Iris pigment epithelial cell (primary cell): ENCODE measurements at regions not wholly inside any gene's neighbourhood (a gene's known extent, or its start where the extent isn't known, plus 50 kb on each side); places are given as distances from the start of the nearest gene placed in this dataset.
A peak's percentile ranks its signal among the peaks of the same experiment; 100 is the strongest.

Source experiments
- DNase-seq: peaks from one replicate; pipeline ENCODE4 v3.0.0-alpha.2; 2011; ENCODE audit warnings: low read depth

DNA sequence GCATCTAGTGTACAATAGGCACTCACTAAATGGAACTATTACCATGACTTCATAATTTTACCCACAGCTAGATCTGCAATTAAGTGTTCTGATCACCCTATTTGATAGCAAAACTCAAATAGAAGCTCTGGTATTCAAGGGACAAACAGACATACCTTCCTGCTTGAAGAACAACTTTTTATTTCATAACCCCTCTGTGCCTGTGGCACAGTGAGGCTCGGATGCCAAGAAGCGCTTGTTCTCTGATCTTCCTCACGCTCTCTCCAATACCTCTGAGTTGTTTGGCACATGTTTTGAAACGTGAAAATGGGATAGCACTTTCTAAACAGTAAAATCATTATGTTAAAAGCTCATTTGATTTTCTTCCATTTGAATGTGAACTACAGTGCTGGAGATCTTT is 232.0 kb downstream of the KLF5 start:
- no peak for DNase-seq

DNA sequence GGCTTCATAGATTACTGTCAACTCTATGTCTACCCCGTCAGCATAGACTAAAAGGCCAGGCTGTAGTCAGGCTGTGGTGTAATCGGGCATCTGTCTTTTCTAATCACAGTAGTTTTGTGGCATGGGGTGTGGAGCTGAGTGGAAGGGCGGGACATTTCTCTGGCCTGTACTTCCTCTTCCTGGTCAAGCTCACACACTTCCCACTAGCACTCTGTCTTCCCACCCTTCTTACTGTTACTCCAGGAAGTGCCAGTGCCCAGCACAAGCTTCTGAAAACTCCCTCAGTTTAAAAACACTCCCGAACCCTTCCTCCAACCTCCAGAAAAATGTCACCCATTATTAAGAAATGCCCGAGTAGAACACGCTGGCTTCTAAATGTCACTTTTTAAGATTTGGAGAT is 229.8 kb downstream of the KLF5 start:
- DNase-seq, result no peak

- no peak for DNase-seq
Measured at GRCh38 chr13:73287831-73288230, 229.0 kb downstream of the KLF5 start.

GRCh38 chr13:73286942-73287620 is 228.3 kb downstream of the KLF5 start:
- no peak for DNase-seq

DNA sequence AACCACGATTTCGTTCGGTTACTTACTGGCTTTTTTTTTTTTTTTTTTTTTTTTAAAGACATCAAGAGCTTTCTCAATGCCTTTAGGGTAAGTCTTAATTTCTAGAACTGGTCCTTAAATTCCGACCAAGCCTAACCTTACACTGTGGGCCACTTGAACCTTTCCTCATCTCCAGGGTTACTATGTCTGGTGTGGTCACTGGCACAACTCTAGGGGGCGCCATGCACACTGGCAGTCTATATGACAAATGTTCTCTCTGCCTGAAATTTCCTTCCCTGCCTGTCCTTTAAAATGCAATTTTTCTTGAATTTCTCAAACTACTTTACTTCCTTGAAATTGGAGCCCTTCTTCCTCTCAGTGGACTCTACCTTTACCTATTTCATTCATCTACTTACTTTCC is 227.4 kb downstream of the KLF5 start:
- no peak for DNase-seq

- no peak for DNase-seq
Measured at GRCh38 chr13:73284081-73284874, 225.5 kb downstream of the KLF5 start.

DNA sequence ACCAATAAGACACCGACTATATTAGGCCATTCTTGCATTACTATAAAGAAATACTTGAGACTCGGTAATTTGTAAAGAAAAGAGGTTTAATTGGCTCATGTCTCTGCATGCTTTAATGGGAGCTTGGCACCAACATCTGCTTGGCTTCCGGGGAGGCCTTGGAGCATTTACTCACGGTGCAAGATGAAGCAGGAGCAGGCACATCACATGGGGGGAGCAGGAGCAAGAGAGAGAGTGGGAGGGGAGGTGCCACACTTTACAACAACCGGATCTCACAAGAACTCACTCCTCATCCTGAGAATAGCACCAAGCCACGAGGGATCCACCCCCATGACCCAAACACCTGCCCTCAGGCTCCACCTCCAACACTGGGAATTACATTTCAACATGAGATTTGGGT is 224.8 kb downstream of the KLF5 start:
- DNase-seq, result no peak

DNA sequence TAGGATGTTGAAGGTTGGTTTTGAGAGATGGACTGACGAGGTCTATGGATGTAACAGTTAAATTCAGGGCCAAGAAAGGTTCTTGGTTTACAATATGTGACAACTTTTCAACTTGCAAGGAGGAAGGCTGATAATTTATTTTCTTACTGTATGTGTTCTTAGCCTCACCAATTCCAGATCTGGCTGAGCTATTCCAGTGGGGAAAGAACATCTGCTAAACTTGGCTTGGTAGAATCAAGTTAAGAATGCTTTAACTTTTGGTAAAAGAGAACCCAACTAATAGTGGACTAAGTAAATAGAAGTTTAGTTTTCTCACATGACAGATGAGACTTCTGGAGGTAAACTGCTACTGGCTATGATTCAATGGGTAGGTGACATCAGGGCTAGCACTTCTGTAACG is 222.9 kb downstream of the KLF5 start:
- no peak for DNase-seq

DNA sequence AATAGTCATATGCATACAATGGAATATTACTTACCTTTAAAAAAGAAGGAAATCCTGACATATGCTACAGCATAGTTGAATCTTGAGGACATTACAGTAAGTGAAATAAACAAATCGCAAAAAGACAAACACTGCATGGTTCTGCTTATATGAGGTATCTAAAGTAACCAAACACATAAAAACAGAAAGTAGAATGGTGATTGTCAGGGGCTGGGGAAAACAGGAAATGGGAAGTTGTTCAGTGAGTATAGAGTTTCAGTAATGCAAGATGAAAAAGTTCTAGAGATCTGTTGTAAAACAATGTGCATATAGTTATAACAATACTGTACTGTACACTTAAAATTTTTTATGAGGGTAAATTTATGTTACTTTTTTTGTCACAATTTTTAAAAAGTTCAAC is 219.4 kb downstream of the KLF5 start:
- DNase-seq, result no peak

DNA sequence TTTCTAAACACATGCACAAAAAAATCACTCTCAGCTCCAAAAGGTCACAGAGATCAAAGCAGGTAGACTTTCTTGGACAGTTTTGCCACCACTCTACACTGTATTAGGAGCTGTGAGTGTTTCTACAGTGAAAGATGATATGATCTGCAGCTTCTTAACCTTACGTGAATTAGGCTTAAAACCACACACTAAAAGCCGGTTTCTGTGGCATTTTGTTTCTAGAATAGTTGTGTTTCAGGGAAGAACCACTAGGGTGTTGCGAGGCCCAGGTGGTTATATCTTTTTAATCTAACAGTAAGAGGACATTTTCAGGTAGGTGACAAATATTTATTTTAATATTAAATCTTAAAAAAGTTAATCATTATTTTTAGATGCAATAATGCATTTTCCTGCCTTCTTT is 216.4 kb downstream of the KLF5 start:
- no peak for DNase-seq

- DNase-seq, result peak; percentile 72
Measured at GRCh38 chr13:73274147-73274546, 215.3 kb downstream of the KLF5 start.

DNA sequence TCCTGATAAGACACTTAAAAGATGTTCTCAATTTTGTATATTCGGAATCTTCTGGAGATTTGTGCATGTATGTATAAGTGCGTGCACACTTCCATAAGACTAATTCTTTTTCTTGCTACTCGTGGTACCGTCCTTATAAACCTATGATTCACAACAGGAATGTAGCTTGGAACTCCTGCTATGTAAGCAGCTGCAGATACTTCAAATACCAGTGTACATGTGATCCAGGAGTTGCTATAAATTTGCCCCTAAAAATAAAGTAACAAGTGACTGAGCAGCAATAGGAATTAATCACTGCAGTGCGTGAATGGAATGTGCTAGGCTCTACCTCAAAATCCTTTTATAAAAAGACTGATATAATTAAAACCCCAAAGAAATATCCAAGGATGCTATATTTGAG is 214.9 kb downstream of the KLF5 start:
- DNase-seq, result peak; percentile 96

GRCh38 chr13:73273276-73273675 is 214.5 kb downstream of the KLF5 start:
- no peak for DNase-seq

DNA sequence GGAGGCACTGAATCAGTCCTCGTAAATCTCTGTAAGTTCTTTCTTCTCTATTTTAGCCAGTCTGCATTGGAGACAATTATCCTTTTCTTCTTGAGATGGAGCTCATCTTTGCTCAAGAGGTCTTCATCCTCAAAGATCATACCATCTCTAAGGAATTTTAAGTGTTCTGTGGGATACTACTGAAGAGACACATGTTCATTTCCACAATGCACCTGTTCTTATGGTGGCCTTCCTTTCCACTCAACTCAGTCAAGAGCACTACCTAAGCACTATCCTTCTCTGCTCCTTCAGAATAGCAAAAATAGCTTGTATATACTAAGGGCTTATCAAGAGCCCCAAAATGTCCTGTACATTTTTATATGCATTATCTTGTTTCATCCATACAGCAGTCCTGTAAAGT is 214.0 kb downstream of the KLF5 start:
- no peak for DNase-seq

- peak; percentile 50 for DNase-seq
Measured at GRCh38 chr13:73268306-73268705, 209.5 kb downstream of the KLF5 start.

DNA sequence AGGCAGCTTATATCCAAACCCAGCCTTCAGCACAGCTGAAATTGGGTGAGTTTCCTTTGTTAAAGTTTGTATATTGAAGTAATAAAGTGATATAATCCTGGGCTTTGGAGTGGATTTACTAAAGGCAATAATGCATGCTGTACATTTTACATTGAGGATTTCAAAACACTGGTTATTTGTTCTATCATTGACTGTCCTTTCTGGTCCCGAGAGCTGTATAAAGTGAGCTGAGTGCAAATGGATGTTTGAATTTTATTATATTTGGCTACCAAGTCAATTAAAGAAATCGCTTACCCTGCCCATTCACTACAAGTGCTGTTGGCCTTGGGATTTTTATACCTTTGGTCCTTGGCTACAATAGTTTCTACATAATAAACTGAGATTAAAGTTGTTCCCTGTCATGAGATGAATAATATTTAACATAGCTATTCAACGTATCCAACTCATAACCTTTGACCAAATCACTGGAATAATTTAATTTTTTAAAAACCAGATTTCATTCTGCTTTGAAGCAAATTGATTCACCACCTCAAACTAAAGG is 207.9 kb downstream of the KLF5 start:
- DNase-seq, result no peak

GRCh38 chr13:73262862-73263627 is 204.2 kb downstream of the KLF5 start:
- no peak for DNase-seq

DNA sequence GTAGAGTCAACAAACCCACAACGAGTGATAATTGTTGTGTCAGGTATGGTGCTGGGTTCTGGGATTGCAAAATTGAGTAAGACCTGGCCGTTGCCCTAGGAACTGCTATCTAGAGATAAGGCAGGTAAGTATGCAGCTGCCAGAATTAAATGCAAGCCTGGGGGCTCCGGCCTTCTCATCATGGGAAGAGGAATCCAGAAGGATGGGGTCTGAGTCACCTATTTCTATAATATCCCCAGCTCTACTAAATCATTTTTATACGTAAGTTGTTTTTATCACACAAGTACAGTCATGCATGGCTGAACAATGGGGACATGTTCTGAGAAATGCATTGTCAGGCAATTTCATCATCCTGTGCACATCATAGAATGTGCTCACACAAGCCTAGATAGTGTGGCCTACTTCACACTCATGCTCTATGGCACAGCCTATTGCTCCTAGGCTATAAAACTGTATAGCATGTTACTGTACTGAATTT is 203.0 kb downstream of the KLF5 start:
- no peak for DNase-seq

DNA sequence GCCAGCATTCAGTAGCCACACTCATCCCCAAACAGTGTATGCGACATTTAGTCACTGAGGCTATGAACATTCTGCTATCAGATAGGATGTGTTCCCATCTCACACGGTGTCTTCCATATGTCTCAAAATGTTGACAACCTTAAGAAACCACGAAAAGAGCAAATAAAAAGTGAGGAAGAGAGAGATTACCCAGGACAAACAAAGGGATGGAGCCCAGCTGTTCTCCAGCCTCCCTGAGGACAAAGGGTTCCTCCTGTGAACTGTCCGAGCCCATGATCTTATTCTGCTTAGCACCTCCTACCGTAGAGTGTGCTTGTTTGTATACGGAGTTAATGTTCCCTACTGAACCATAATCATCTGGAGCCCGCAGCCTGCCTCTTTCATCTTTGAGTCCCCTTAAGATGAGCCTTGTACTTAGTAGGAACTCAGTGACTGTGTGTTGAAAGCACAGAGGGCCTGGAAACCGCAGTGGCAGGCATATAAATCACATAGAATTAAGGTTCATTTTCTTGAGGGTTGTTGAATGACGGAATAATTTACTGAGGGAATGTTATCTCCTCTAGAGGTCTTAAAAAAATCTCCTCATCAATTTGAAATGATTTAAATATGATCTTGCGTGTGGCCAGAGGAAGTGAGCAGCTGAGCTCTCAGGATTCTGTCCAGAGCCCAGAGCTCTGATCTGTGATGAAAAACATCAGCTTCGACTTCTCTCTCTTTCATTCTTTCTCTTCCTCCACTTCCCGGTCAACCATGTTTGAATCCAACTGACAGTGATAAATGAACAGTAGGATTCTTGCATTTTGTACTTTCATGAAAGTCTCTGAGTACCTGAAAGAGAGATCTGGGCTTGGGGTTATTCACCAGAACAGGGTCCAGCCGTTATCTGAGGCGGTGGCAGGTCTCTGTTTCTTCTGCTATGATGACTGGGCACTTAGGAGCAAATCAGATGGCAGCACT is 200.5 kb downstream of the KLF5 start:
- no peak for DNase-seq

GRCh38 chr13:73258406-73258805 is 199.6 kb downstream of the KLF5 start:
- DNase-seq, result peak; percentile 46

GRCh38 chr13:73254827-73255226 is 196.0 kb downstream of the KLF5 start:
- peak; percentile 12 for DNase-seq
